Muscle of leg (tissue), 3 donors: ENCODE measurements at regions not wholly inside any gene's neighbourhood (a gene's known extent, or its start where the extent isn't known, plus 50 kb on each side); places are given as distances from the start of the nearest gene placed in this dataset.
"Not testable (repeated sequence)": the region's sequence is repeated elsewhere in the genome, so short reads cannot be mapped to it uniquely, and the experiment has no call there.

Experiments used
- DNase-seq: peaks from one replicate; pipeline ENCODE4 v3.0.0; 2013
- H3K27ac ChIP-seq: one replicate; pipeline ENCODE4 v1.5.1; 2013; ENCODE audit warnings: mild to moderate bottlenecking, low read length, control low read depth
- H3K27me3 ChIP-seq: one replicate; pipeline ENCODE4 v1.6.1; 2013; ENCODE audit warnings: low read length; ENCODE audit not compliant: control insufficient read depth, insufficient read depth
- H3K36me3 ChIP-seq: one replicate; pipeline ENCODE4 v1.6.1; 2013; ENCODE audit warnings: low read length; ENCODE audit not compliant: control insufficient read depth, insufficient read depth
- H3K4me1 ChIP-seq: one replicate; pipeline ENCODE4 v1.6.1; 2013; ENCODE audit warnings: low read length; ENCODE audit not compliant: control insufficient read depth, insufficient read depth
- H3K4me3 ChIP-seq: one replicate; pipeline ENCODE4 v1.5.1; 2013; ENCODE audit warnings: low read length, control low read depth
- H3K9me3 ChIP-seq: replicated peaks from 2 replicates; pipeline ENCODE4 v1.6.1; 2013; ENCODE audit warnings: low read depth, low read length; ENCODE audit not compliant: control insufficient read depth
- WGBS: methylation state at CpG from one replicate; pipeline ENCODE4 v1.1.5; 2013; ENCODE audit warnings: missing lambda C conversion rate; ENCODE audit not compliant: insufficient coverage; 5-methylcytosine and 5-hydroxymethylcytosine counted together

- no CpG with 5 or more reads among the region's 2 CpGs for WGBS
- no peak for DNase-seq
- Histone ChIP-seq H3K4me3 (no peak overlapping the region), H3K36me3 (no peaks in the 10 kb centered on the region), H3K4me1 (no peaks in the 10 kb centered on the region), H3K27ac (no peak overlapping the region), H3K9me3 (no peaks in the 10 kb centered on the region), H3K27me3 (no peaks in the 10 kb centered on the region)
These were observed 277.8 kb upstream of the TYRP1 start for GRCh38 chr9:12415361-12415760.

GRCh38 chr9:12416716-12417115 is 276.5 kb upstream of the TYRP1 start:
- Histone ChIP-seq H3K4me1 (no peaks in the 10 kb centered on the region), H3K4me3 (no peak overlapping the region), H3K27me3 (no peaks in the 10 kb centered on the region), H3K9me3 (no peaks in the 10 kb centered on the region), H3K36me3 (no peaks in the 10 kb centered on the region), H3K27ac (no peak overlapping the region)
- WGBS: 86% methylated on average over 1 of the region's 2 CpGs
- DNase-seq: no peak

GRCh38 chr9:12424243-12424642 is 268.9 kb upstream of the TYRP1 start:
- 87% methylated on average over 2 of the region's 4 CpGs for WGBS
- Histone ChIP-seq H3K36me3 (no peaks in the 10 kb centered on the region), H3K27ac (no peak overlapping the region), H3K27me3 (no peaks in the 10 kb centered on the region), H3K9me3 (no peaks in the 10 kb centered on the region), H3K4me1 (no peaks in the 10 kb centered on the region), H3K4me3 (no peak overlapping the region)
- no peak for DNase-seq

GRCh38 chr9:12425878-12426864 is 267.0 kb upstream of the TYRP1 start:
- DNase-seq: peak; percentile 20
- H3K9me3 ChIP-seq: no peaks in the 10 kb centered on the region
- no peak overlapping the region for H3K4me3 ChIP-seq
- H3K27ac ChIP-seq: no peak overlapping the region
- H3K36me3 ChIP-seq: no peaks in the 10 kb centered on the region
- no CpG with 5 or more reads among the region's 8 CpGs for WGBS
- no peaks in the 10 kb centered on the region for H3K4me1 ChIP-seq
- no peaks in the 10 kb centered on the region for H3K27me3 ChIP-seq

- Histone ChIP-seq H3K27me3 (no peaks in the 10 kb centered on the region), H3K36me3 (no peaks in the 10 kb centered on the region), H3K27ac (no peak overlapping the region), H3K9me3 (no peaks in the 10 kb centered on the region), H3K4me3 (no peak overlapping the region), H3K4me1 (no peaks in the 10 kb centered on the region)
- DNase-seq: no peak
- WGBS: 85% methylated on average over 2 of the region's 3 CpGs
These were observed 253.9 kb upstream of the TYRP1 start for GRCh38 chr9:12439267-12439666.

GRCh38 chr9:12441080-12441479 is 252.1 kb upstream of the TYRP1 start:
- H3K27me3 ChIP-seq, H3K4me1 ChIP-seq, H3K27ac ChIP-seq, DNase-seq, H3K4me3 ChIP-seq, H3K9me3 ChIP-seq, H3K36me3 ChIP-seq: not testable (repeated sequence)
- WGBS: no CpG with 5 or more reads among the region's 6 CpGs

- Histone ChIP-seq H3K4me1 (no peaks in the 10 kb centered on the region), H3K4me3 (no peak overlapping the region), H3K9me3 (no peaks in the 10 kb centered on the region), H3K27ac (no peak overlapping the region), H3K36me3 (no peaks in the 10 kb centered on the region), H3K27me3 (no peaks in the 10 kb centered on the region)
- WGBS: no CpG with 5 or more reads among the region's 1 CpG
- peak; percentile 18 for DNase-seq
These were observed 251.7 kb upstream of the TYRP1 start for GRCh38 chr9:12441506-12441905.

- Histone ChIP-seq H3K36me3 (no peaks in the 10 kb centered on the region), H3K27me3 (no peaks in the 10 kb centered on the region), H3K27ac (no peak overlapping the region), H3K4me1 (no peaks in the 10 kb centered on the region), H3K4me3 (no peak overlapping the region), H3K9me3 (no peaks in the 10 kb centered on the region)
- DNase-seq: no peak
- no CpG with 5 or more reads among the region's 1 CpG for WGBS
These were observed 244.9 kb upstream of the TYRP1 start for GRCh38 chr9:12448246-12448645.

GRCh38 chr9:12457237-12457636 is 235.9 kb upstream of the TYRP1 start:
- no CpG with 5 or more reads among the region's 1 CpG for WGBS
- Histone ChIP-seq H3K27ac (no peak overlapping the region), H3K4me3 (no peak overlapping the region), H3K27me3 (no peaks in the 10 kb centered on the region), H3K9me3 (no peaks in the 10 kb centered on the region), H3K36me3 (no peaks in the 10 kb centered on the region), H3K4me1 (no peaks in the 10 kb centered on the region)
- DNase-seq: no peak

GRCh38 chr9:12461763-12462460 is 231.3 kb upstream of the TYRP1 start:
- Histone ChIP-seq H3K4me1 (no peaks in the 10 kb centered on the region), H3K4me3 (no peak overlapping the region), H3K27me3 (no peaks in the 10 kb centered on the region), H3K36me3 (no peaks in the 10 kb centered on the region), H3K27ac (no peak overlapping the region), H3K9me3 (no peaks in the 10 kb centered on the region)
- no peak for DNase-seq
- 73% methylated on average over 2 of the region's 2 CpGs for WGBS
